GM12865 (cell line): ENCODE measurements at regions not wholly inside any gene's neighbourhood (a gene's known extent, or its start where the extent isn't known, plus 50 kb on each side); places are given as distances from the start of the nearest gene placed in this dataset.

Experiments used
- DNase-seq: peaks from one replicate; pipeline ENCODE4 v3.0.0; 2010; ENCODE audit warnings: low read depth
- H3K4me3 ChIP-seq: 2 replicates; pipeline ENCODE4 v1.5.1; 2011; ENCODE audit warnings: mild to moderate bottlenecking, low read depth, low read length, control low read depth
- TF ChIP-seq, protein P1 (sequence below): IDR thresholded peaks from 2 replicates; pipeline ENCODE4 v1.5.1; 2011; ENCODE audit warnings: low read length, control low read depth, low read depth, inconsistent platforms; ENCODE audit not compliant: insufficient read depth; ENCODE audit errors: missing control alignments

DNA sequence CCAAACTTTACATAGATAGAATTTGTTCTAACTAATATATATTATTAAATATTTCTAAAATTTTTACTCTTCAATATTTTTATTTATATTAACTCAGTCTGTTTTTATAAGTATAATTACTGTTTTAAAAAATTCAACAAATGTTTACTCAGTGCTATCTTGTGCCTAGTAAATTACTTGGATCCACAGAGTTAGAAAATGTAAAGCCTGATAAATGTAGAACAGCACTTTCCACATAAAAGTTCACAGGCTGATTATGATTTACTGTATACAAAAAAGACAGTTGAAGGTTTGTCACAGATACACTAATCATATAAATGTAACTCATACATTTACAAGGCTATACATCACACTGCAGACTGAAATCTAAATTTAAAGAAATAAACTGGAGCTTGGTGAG lies 170.0 kb downstream of the FOXG1 start:
- no peak for DNase-seq
- no peak overlapping the region for H3K4me3 ChIP-seq
- TF ChIP-seq, protein P1, sequence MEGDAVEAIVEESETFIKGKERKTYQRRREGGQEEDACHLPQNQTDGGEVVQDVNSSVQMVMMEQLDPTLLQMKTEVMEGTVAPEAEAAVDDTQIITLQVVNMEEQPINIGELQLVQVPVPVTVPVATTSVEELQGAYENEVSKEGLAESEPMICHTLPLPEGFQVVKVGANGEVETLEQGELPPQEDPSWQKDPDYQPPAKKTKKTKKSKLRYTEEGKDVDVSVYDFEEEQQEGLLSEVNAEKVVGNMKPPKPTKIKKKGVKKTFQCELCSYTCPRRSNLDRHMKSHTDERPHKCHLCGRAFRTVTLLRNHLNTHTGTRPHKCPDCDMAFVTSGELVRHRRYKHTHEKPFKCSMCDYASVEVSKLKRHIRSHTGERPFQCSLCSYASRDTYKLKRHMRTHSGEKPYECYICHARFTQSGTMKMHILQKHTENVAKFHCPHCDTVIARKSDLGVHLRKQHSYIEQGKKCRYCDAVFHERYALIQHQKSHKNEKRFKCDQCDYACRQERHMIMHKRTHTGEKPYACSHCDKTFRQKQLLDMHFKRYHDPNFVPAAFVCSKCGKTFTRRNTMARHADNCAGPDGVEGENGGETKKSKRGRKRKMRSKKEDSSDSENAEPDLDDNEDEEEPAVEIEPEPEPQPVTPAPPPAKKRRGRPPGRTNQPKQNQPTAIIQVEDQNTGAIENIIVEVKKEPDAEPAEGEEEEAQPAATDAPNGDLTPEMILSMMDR: no peak

DNA sequence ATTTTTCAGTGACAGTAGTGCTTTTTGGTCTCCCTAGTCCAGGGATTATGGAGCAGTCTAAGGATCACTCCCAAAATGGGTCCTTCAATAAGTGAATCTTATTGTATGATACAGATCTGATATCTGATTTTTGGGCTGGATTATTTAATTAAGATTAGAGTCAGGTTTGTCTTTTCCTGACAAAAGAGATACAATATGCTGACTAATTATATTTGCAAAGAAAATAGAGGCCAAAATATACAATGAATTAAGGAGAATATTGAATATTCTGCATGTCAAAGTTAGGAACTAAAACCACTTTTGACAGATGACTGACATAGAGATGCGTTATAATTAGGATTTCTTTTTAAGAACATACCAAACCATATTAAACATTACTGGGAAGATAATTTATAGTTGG lies 175.2 kb downstream of the FOXG1 start:
- DNase-seq: no peak
- TF ChIP-seq, protein P1: no peak
- H3K4me3 ChIP-seq: no peak overlapping the region

DNA sequence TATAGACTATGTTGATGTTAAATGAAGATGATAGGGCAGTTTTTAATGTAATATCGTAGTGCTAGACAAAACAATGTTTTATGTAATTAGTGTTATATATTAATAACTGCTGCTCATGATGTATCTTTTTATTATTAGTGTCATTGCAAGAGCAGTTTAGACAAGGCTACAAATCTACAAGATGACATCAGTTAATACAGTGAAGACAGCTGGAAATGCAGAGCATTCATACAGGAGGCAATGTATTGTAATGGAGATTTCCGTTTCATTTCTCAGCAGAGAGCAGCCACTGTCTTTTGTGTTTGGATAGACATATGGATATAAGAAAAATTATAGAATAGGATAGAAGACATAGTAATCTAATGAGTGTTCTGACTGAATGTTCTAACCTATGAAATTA lies 178.0 kb downstream of the FOXG1 start:
- H3K4me3 ChIP-seq: no peak overlapping the region
- TF ChIP-seq, protein P1: no peak
- no peak for DNase-seq

DNA sequence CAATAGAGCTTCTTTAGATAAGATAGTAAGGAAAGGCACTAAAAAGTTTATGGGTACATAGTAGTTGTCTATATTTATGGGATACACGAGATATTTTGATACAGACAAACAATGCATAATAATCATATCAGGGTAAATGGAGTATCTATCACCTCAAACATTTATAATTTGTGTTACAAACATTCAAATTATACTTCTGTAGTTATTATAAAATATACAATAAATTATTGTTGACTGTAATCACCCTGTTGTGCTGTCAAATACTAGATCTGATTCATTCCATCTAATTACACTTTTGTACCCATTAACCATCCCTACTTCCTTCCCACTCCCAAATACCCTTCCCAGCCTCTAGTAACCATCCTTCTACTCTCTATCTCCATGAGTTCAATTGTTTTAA lies 179.7 kb downstream of the FOXG1 start:
- H3K4me3 ChIP-seq: no peak overlapping the region
- DNase-seq: no peak
- TF ChIP-seq, protein P1: no peak

DNA sequence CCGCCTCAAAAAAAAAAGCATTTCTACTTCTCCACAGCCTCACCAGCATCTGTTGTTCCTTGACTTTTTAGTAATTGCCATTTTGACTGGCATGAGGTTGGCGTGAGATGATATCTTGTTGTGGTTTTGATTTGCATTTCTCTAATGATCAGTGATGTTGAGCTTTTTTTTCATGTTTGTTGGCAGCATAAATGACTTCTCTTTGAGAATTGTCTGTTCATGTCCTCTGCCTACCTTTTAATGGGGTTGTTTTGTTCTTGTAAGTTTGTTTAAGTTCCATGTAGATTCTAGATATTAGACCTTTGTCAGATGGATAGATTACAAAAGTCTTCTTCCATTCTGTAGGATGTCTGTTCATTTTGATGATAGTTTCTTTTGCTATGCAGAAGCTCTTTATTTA lies 182.9 kb downstream of the FOXG1 start:
- DNase-seq: no peak
- H3K4me3 ChIP-seq: no peak overlapping the region
- TF ChIP-seq, protein P1: no peak

DNA sequence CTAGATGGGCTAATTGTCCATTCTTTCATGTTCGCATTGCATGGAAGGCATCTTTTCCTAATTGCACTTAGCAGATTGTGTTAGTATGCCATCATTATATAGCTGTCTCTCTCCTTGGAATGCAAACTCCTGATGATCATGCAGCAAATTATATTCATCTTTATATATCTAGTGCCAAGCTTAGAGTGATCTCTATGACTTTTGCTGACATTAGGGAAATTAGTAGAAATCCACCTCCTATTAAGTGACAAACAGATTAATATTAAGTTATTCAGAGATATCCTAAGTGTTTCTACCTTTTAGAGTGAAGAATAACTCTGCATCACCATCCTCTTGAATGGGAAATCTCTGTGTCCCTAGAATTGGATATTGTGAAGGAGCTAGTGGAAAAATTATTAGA lies 185.6 kb downstream of the FOXG1 start:
- no peak overlapping the region for H3K4me3 ChIP-seq
- TF ChIP-seq, protein P1: no peak
- DNase-seq: no peak

DNA sequence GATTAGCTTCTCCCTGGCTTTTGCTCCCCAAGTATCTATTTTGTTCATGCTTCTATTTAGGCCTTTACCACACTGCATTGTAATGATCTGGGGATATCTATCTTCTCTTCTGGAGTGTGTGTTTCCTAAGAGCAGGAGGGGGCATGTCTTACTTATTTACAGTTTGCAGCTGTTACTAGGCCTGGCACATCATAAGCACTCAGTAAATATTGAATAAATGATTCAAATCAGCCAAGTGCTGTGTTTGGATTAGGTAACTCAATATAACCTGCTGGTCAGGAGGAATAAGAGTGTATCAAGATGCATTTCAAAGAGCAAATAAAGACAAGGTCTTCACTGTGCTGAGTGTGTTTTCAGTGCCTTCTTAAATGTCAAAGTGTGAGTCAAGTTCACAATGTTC lies 186.1 kb downstream of the FOXG1 start:
- DNase-seq: no peak
- TF ChIP-seq, protein P1: no peak
- H3K4me3 ChIP-seq: no peak overlapping the region
